ENCODE measurements at regions not wholly inside any gene's neighbourhood (a gene's known extent, or its start where the extent isn't known, plus 50 kb on each side); places are given as distances from the start of the nearest gene placed in this dataset.

- TF ChIP-seq USF1 (IDR thresholded peaks at IDR 0.05; ENCODE audit: borderline replicate concordance, extremely low read length, insufficient read depth, low read depth, low read length) (no peak), CTCF (IDR thresholded peaks at IDR 0.05 in 2 of 3, conservative IDR thresholded peaks at IDR 0.05 in 1 of 3; ENCODE audit: control insufficient read depth in 2 of 3, extremely low read depth in 1 of 3, insufficient read depth in 1 of 3, low read depth in 3 of 3, low read length in 3 of 3) (no peak), MTA3 (IDR thresholded peaks at IDR 0.05; ENCODE audit: borderline replicate concordance, low read length) (no peak), BHLHE40 (IDR thresholded peaks at IDR 0.05; ENCODE audit: borderline replicate concordance in 1 of 2, low read depth in 2 of 2, low read length in 1 of 2) (no peak), ZNF274 (IDR thresholded peaks at IDR 0.05; ENCODE audit: insufficient read depth, insufficient read length) (no peak), EP300 (IDR thresholded peaks at IDR 0.05; ENCODE audit: borderline replicate concordance in 1 of 2, control insufficient read depth in 1 of 2, low read depth in 2 of 2, low read length in 2 of 2) (no peak), NKRF (conservative IDR thresholded peaks at IDR 0.05) (no peak), SUZ12 (IDR thresholded peaks at IDR 0.05; ENCODE audit: unreplicated experiment) (no peak), SMC3 (IDR thresholded peaks at IDR 0.05; ENCODE audit: borderline replicate concordance, low read length) (no peak)
Measured at GRCh38 chr6:126600258-126600916, 260.5 kb downstream of the CENPW start.

Data from GM12878 (cell line).